GM12875 (cell line): ENCODE measurements at regions not wholly inside any gene's neighbourhood (a gene's known extent, or its start where the extent isn't known, plus 50 kb on each side); places are given as distances from the start of the nearest gene placed in this dataset.
"Not testable (repeated sequence)": the region's sequence is repeated elsewhere in the genome, so short reads cannot be mapped to it uniquely, and the experiment has no call there.

Experiments used
- H3K4me3 ChIP-seq: one replicate; pipeline ENCODE4 v1.5.1; 2011; ENCODE audit warnings: low read depth, low read length, control low read depth
- CTCF ChIP-seq: IDR thresholded peaks from 2 replicates; pipeline ENCODE4 v1.5.1; 2011; ENCODE audit warnings: low read depth, mild to moderate bottlenecking, control low read depth, inconsistent platforms, low read length, moderate library complexity, borderline replicate concordance; ENCODE audit not compliant: insufficient read depth

DNA sequence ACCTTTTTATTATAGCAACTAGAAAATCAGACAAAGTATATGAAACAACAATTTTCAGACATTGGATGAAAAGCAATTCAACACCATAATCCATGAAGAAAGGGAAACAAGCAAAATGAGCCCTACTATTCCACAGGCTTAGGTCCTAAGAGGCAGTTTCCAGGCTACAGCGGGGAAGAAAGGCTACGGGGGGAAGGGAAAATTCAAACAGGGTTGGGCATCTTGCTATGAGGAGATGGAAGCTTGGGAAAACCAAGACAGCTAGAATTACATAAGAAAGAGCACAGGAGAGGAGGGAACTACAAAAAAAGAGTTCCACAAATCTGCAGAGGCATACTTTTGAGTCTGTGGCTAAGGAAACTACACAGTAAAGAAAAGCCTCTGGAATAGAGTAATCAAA, 356.0 kb upstream of the CLEC14A start:
- no peak overlapping the region for H3K4me3 ChIP-seq
- no peak for TF ChIP-seq CTCF

GRCh38 chr14:38608244-38608643, 352.4 kb upstream of the CLEC14A start:
- TF ChIP-seq CTCF: no peak
- H3K4me3 ChIP-seq: no peak overlapping the region

- no peak for TF ChIP-seq CTCF
- H3K4me3 ChIP-seq: no peak overlapping the region
Measured at GRCh38 chr14:38605193-38606114, 349.6 kb upstream of the CLEC14A start.

GRCh38 chr14:38600572-38600971, 344.7 kb upstream of the CLEC14A start:
- not testable (repeated sequence) for H3K4me3 ChIP-seq

- no peak for TF ChIP-seq CTCF
- H3K4me3 ChIP-seq: no peak overlapping the region
Measured at GRCh38 chr14:38593476-38593875, 337.6 kb upstream of the CLEC14A start.

DNA sequence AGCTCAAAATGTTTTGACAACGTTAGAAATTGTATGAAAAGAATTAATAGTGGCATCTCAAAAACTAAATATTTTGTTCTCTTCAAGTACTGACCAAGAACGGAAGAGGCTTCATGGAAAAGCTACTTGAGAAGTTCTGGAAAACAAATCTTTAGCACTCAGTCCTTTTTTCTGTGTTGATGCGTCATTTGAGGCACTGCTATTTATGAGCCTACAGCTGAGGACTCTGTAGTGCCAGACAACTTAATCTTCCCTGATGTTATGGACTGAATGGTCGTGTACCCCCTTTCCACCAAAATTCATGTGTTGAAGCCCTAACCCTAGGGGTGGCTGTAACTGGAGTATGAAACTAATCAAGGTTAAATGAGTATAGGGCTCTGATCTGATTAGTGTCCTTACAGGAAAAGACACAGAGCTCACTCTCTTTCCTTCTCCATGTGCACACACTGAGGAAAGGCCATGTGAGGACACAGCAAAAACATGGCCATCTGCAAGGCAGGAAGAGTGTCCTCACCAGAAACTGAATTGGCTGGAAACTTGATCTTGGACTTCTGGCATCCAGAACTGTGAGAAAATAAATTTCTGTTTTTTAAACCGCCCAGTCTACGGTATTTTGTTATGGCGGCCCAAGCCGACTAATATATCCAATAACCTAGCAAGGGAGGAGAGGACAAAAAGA, 337.0 kb upstream of the CLEC14A start:
- TF ChIP-seq CTCF: no peak
- H3K4me3 ChIP-seq: no peak overlapping the region

- TF ChIP-seq CTCF: no peak
- H3K4me3 ChIP-seq: no peak overlapping the region
Measured at GRCh38 chr14:38589747-38590350, 334.0 kb upstream of the CLEC14A start.
